NCI-H2171 (cell line): ENCODE measurements at regions not wholly inside any gene's neighbourhood (a gene's known extent, or its start where the extent isn't known, plus 50 kb on each side); places are given as distances from the start of the nearest gene placed in this dataset.
A peak's percentile ranks its signal among the peaks of the same experiment; 100 is the strongest.

Source experiments
- DNase-seq: peaks from one replicate; lab custom pipeline; 2025; lab: John Stamatoyannopoulos, UW

DNA sequence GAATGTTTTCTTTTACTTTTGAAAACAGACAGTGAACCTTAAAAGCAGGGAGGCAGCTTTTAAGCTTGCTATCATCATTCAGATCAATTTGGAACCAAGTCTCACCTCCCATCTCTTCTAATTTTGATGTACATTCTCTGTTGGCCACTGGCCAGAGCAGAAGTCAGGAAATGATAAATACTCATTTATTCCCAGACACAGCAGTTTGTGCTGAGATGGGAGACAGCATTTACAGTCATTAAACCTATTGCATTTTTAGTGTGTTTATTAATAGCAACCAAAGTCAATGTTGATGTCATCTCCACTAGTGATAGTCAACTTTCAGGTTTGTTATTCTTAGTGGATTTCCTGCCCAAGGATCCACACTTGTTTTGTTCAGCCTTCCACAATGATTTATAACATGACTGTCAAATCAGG lies 320.0 kb upstream of the ATP2B1 start:
- DNase-seq, result no peak

GRCh38 chr12:90027889-90028634 lies 319.4 kb upstream of the ATP2B1 start:
- no peak for DNase-seq

GRCh38 chr12:90027041-90027440 lies 318.4 kb upstream of the ATP2B1 start:
- DNase-seq, result no peak

DNA sequence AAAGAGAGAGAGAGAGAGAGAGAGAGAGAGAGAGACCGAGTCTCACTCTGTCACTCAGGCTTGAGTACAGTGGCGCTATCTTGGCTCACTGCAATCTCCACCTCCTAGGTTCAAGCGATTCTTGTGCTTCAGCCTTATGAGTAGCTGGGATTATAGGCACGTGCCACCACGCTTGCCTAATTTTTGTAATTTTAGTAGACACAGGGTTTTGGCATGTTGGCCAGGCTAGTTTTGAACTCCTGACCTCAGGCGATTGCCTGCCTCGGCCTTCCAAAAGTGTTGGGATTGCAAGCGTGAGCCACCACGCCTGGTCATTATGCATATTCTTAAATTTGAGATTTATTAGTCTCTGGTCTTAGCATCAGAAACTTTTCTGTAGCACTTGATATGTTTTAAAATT lies 317.9 kb upstream of the ATP2B1 start:
- no peak for DNase-seq

DNA sequence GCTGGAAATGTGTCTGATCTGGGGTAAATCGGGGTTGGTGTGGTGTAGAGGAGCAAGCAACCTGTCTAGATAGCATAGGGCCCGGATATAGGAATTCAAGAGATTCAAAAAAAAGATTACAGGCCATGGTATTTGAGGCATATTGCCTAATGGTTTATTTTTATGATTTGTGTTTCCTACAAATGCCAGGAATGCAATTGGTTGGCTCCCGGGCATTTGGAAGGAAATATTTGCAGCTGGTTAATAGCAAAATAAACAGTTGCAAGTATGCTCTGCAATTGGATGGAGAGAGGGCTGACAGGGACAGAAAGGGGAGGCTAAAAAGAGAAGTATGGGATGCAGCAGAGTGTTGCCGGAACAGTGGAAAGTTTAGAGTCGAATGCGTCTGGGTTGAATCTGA lies 315.6 kb upstream of the ATP2B1 start:
- DNase-seq, result no peak

DNA sequence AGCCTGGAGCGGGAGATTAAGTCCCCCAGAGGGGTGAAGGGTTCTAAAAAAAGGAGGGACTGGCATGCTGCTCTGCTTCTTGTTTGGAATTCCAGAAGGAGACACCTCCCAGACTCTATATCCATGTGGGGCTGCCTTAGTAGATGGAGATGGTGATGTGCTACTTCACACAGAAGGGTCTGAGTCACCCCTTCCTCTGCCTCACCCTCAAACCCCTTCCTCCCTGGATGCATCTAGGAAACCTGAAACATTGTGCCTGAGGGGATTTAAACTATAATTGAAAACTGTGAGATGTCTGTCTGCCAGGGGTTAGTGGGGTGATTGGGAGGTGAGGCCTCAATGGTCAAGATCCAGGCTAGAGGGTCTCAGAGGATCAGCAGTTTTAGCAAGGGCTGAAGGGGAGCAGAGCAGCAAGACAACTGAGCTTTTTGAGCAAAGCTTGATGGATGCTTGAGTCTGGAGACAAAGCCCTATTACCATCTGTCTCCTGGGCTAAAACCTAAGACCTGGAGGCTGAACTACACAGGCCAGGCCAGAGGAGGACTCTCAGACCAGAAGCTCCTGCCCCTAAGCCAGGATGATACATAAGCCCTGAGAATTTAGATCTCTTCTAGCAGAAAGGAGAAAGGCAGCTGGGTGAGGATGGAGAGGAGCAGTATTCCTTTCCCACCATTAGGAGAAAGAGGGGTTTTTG lies 314.7 kb upstream of the ATP2B1 start:
- no peak for DNase-seq

- no peak for DNase-seq
Measured at GRCh38 chr12:90021795-90022440, 313.3 kb upstream of the ATP2B1 start.

DNA sequence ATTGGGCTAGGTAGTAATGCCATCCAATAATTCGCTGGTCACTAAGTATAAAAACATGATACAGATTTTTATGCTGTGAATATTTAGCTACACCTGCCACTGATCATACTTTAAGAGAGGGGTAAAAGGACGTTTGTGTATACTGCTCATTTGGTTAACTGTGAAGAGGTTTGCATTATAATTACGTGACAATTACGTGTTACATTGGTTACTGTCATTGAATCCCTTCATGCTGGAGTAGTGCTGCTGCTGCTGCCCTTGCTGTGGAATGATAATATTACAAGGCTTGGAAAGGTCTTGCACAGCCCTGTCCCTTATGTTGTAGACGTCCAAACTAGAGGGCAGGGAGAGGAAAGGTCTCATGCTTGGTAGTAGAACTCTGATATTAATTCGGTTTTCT lies 312.2 kb upstream of the ATP2B1 start:
- no peak for DNase-seq

DNA sequence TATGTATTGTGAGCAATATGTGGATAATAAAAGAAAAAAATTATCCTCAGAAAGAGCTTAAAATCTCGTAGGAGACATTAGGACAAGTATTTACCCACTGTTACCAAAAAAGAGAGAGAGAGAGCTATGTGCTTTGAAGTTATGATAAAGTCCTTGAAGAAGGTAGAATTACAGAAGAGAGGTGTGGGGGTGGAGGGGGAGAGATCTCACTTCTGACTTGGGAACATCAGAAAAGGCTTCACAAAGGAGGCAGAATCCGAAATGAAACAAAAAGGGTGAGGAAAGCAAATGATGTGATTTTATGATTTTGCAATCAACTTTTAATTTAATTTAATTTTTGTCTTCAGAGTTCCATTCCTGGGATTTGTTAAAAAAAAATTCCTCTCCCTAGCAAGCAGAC lies 311.8 kb upstream of the ATP2B1 start:
- DNase-seq, result no peak

DNA sequence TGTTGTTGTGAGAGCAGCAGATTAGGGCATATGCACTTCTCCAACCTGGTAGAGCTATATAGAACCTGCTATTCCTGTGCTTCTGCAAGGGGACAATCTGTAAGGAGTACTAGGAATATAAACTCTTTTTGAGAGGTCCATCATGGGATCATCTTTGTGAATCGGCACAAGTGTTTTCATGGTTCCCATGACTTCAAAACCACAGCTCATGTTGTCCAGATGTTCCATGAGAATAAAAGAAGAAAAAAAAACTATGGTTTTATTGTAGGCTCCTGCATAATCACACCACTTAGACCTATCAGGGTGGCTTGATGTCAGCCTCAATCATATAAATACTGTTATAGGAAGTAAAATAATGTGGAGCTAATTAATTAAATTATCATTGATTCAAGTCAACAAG lies 311.4 kb upstream of the ATP2B1 start:
- DNase-seq, result no peak

GRCh38 chr12:90017316-90017715 lies 308.7 kb upstream of the ATP2B1 start:
- no peak for DNase-seq

DNA sequence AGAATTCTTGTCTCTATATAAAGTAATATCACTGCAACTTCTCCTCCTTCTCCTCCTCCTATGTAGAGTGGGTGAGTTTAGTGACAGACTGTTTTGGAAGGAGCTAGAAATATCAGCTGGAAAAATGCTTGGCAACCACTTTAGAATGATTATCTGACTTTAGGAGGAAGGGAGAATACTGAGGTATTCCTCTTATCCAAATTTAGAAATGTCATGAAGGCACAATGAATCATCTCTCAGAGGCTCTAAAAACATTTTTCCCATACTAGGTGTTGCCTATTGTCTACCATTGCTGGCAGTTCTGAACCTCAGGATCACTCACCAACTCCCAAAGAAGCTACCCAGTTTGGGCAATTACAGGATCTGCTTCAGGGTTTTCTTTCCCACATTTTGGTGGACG lies 306.6 kb upstream of the ATP2B1 start:
- DNase-seq, result no peak

GRCh38 chr12:90013409-90013808 lies 304.8 kb upstream of the ATP2B1 start:
- DNase-seq, result no peak

DNA sequence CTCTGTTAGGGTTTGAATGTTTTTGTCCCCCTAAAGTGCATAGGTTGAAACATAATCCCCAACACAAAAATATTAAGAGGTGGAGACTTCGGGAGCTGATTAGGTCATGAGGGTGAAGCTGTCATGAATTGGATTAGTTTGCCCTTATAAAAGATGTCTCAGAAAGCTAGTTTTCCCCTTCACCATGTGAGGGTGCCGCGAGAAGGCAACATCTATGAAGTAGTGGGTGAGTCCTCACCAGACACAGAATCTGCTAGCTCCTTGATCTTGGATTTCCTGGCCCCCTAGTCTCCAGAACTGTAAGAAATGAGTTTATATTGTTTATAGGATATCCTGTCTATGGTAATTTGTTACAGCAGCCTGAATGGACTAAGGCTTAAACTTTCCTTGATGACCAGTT lies 301.5 kb upstream of the ATP2B1 start:
- DNase-seq, result no peak

GRCh38 chr12:90008277-90008676 lies 299.6 kb upstream of the ATP2B1 start:
- no peak for DNase-seq

DNA sequence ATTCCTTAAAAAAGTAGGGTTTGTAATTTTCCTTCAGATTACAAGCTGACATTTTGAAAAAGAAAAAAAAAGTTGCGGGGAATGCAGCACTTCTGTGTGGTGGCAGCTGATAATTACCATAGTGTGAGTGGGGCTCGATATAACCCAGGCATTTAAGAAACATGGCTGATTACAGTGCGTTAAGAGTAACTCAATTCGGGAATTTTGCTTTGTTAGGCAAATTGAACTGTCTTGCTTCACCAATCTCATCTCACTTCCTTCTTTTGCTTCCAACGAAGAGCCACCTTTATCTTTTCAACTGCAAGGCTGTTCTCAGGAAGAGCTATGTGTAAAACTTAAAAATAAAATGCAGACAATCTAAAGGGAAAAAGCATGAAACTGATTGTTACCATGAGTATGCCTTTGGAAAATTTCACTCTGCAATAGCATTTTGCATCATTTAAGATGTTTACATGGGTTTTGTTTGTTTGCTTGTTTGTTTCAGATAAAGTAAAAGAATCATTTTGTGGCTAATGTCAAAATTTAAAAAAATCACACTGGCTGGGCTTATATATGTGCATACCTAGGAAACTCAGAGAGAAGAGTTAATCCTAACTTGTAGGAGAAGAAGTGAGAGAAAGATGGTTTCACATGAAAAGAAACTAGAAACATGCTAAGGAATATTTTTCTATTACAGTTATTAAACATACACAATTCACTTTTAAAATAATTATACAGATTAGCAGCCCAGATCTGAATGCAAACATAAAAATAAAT lies 295.9 kb upstream of the ATP2B1 start:
- no peak for DNase-seq

DNA sequence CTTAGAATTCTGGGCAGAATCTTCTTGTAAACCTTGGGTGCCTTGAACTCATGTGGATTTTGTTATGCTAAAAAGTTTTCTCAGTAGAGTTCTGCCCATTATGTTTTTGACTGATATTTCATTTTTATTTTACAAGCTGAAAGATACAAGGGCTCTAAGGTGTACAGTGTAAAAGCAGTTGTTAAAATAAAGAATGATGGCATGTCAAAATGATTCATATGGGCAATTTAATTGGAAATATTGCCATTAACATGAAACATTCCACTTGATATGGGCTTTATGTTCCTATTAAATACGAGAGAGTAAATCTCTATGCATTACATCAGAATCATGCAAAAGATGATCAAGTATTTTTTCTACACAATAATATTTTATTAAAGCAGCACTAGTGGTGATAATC lies 295.1 kb upstream of the ATP2B1 start:
- no peak for DNase-seq

GRCh38 chr12:90000721-90001120 lies 292.1 kb upstream of the ATP2B1 start:
- no peak for DNase-seq

GRCh38 chr12:89999699-90000505 lies 291.3 kb upstream of the ATP2B1 start:
- DNase-seq, result no peak

DNA sequence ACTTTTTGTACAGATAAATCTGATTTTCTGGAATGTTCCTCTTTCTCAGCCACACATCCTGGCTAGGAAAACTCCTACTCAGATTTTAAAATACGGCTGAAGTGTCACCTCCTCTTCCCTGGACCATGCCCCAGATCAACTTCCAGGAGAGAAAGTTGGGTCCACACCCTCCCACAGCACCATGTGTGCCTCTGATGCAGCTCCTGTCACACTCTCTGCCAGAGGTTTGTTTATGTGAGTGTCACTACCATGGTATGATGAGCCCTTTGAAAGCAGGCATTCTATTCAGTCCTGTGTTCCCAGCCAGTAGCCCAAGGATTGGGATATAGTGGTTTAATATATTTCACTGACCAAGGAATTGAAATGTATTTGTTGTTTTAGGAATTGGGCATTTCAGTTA lies 287.2 kb upstream of the ATP2B1 start:
- DNase-seq, result no peak

GRCh38 chr12:89994911-89995310 lies 286.3 kb upstream of the ATP2B1 start:
- DNase-seq, result peak; percentile 37

- DNase-seq, result no peak
Measured at GRCh38 chr12:89993632-89994031, 285.0 kb upstream of the ATP2B1 start.
